Hepatic stellate cell (primary cell): ENCODE measurements at regions not wholly inside any gene's neighbourhood (a gene's known extent, or its start where the extent isn't known, plus 50 kb on each side); places are given as distances from the start of the nearest gene placed in this dataset.

ENCODE experiments used
- DNase-seq: peaks from one replicate; pipeline ENCODE4 v3.0.0; 2011; ENCODE audit warnings: low spot score

GRCh38 chr1:63200676-63201075, 121.7 kb upstream of the FOXD3 start:
- no peak for DNase-seq

GRCh38 chr1:63203641-63204040, 118.7 kb upstream of the FOXD3 start:
- no peak for DNase-seq

GRCh38 chr1:63205776-63206175, 116.6 kb upstream of the FOXD3 start:
- DNase-seq, result no peak

GRCh38 chr1:63214553-63214952, 107.8 kb upstream of the FOXD3 start:
- no peak for DNase-seq

GRCh38 chr1:63223426-63223825, 98.9 kb upstream of the FOXD3 start:
- no peak for DNase-seq

GRCh38 chr1:63230722-63231121, 91.6 kb upstream of the FOXD3 start:
- no peak for DNase-seq

- DNase-seq, result no peak
Observed at GRCh38 chr1:63238721-63239120, 83.6 kb upstream of the FOXD3 start.

GRCh38 chr1:63245186-63245585, 77.2 kb upstream of the FOXD3 start:
- DNase-seq, result no peak

GRCh38 chr1:63248216-63248615, 74.2 kb upstream of the FOXD3 start:
- no peak for DNase-seq

GRCh38 chr1:63255153-63255552, 67.2 kb upstream of the FOXD3 start:
- DNase-seq, result no peak

- DNase-seq, result no peak
Observed at GRCh38 chr1:63261736-63262458, 60.5 kb upstream of the FOXD3 start.

GRCh38 chr1:63262459-63262770, 60.0 kb upstream of the FOXD3 start:
- no peak for DNase-seq

- no peak for DNase-seq
Observed at GRCh38 chr1:63264161-63264560, 58.2 kb upstream of the FOXD3 start.

GRCh38 chr1:63266857-63267256, 55.5 kb upstream of the FOXD3 start:
- no peak for DNase-seq

- no peak for DNase-seq
Observed at GRCh38 chr1:63268876-63269275, 53.5 kb upstream of the FOXD3 start.

- no peak for DNase-seq
Observed at GRCh38 chr1:63269571-63269970, 52.8 kb upstream of the FOXD3 start.
